GM21423 (cell line): ENCODE measurements at regions not wholly inside any gene's neighbourhood (a gene's known extent, or its start where the extent isn't known, plus 50 kb on each side); places are given as distances from the start of the nearest gene placed in this dataset.

ENCODE experiments used
- ATAC-seq: cut with Tn5 transposase; IDR thresholded peaks from one replicate; pipeline ENCODE4 v1.9.1; 2021; ENCODE audit warnings: mild to moderate bottlenecking, moderate library complexity; ENCODE audit not compliant: unreplicated experiment

DNA sequence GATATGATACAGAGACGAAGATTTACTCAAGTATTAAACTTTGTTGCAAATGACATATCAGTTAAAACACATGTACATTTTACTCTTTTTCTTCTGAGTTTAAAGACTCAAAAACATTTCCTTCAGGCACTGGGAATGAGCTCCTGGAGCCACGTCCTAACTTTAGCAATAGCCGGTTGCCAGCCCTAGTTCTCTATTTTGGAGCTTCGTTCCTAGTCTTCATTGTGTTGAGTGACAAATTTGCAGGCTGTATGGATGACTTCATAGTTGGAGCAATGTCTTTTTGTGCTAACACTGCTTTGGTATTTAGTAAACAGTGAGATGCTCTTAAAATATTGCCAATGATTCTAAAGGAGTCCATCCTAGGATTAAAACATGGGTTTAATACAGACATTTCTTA lies 190.9 kb downstream of the FAT4 start:
- ATAC-seq: no peak

DNA sequence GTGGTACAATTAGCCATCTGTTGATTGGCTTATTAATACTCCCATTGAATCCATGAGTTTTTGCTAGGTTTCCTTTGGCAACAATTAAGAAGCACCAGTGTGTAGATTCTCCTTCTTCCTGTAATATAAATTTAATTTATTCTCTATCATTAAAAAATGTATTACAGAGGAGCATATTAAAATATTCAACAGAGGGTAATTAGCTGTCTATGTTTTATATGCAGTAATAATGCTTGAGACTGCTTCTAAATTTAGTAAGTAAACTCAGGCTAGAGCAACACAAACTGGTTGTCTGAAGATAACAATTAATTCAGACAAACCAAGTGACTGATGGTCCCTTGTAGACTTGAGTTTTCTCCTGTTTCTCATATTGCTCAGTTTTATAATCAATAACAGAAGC lies 192.4 kb downstream of the FAT4 start:
- ATAC-seq: no peak

DNA sequence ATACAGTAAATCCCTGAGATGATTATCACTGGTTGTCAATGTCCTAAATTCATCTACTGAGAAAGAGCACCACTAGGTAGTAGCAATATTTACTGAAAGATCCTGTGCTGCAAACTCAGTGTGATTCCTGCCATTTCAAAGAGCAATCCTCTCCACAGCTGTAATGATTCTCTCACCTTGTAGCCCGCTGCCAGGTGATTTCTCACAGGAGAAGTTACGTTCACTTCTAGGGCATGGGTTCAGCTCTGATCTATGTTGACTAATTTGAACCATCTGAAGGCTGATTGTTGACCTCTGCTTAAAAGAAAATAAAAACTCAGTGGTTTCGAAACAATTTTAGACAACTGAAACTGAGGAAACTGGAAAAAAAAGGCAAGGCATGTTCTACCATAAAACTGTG lies 197.0 kb downstream of the FAT4 start:
- no peak for ATAC-seq

DNA sequence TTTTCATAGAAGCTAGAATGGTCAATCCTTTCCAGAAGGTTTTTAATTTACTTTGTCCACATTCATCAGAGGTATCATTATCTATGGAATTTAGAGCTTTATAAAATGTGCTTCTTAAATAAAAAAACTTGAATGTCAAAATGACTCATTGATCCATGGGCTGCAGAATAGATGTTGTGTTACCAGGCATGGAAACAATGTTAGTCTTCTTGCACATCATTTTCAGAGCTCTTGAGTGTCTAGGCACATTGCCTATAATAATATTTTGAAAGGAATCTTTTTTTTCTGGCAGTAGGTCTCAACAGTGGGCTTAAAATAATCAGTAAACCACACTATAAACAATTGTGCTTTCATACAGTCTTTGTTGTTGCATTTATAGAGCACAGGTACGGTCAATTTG lies 200.3 kb downstream of the FAT4 start:
- ATAC-seq: no peak

DNA sequence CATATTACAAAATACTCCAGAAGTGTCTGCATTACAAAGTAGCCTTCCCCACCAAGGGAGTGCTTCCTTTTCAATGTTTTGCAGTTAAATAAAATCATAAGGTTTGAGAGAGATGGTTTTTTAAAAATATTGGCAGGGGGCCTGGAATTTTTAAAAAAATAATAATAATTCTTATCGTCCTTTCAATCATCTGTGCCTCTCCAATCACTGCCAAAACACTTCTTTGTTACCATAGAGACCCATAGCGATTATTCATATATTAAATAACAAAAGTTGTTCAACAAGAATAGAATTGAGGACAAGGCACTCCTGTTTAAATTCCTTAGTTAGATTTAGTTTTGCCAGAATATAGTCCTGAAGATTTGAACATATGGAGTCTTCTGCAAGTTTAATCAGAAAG lies 203.1 kb downstream of the FAT4 start:
- no peak for ATAC-seq

DNA sequence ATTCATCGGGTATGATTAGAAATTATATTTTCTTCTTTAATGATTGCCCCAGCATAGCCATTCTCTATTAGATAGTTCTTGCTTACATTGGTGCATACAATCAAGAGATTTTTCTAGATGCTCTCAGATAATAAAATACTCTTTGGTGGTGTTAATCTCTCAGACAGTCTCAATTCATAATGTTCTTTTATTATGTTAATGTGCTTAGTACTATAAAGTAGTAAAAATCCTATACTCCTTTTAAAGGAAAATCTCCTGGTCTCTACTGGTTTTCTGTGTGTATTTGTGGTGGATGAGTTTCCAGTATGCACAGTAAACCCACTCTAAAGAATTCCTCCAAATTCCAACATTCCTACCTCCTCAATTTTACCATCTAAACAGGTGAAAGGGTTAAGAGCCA lies 203.5 kb downstream of the FAT4 start:
- ATAC-seq: no peak

DNA sequence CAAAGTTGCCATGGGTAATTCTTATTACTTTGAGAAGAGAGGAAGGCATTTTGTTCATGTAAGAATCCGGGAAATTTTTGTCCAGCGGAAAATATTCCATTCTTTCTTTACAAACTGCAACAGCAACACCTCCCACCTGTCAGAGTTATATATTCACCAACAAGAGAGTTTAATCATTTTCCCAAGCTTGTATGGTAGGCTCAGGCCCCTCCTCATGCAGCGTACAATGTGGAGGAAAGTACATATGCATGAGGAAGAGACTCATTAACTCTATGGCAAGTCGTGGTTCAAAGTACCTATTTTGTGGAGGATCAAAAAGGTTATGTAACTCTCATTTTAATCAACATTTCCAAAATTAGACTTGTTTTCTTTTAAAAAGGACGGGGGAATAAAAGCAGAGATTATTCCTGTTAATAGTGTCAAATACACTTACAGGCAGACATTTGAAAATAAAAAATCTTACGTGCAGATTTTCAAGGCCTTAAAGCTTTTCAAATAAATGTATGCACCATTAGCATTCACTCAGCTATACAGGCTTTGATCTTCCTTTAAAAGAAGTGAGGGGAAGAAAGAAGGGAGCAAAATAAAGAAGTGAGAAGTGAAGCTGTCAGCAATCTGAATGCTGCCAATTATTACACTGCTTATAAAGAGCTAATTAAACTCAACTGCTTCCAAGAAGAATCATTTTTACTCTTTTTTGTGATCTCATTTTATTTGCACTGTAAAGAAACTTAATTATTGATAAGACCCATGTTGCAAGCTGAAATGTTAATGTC lies 204.8 kb downstream of the FAT4 start:
- no peak for ATAC-seq

DNA sequence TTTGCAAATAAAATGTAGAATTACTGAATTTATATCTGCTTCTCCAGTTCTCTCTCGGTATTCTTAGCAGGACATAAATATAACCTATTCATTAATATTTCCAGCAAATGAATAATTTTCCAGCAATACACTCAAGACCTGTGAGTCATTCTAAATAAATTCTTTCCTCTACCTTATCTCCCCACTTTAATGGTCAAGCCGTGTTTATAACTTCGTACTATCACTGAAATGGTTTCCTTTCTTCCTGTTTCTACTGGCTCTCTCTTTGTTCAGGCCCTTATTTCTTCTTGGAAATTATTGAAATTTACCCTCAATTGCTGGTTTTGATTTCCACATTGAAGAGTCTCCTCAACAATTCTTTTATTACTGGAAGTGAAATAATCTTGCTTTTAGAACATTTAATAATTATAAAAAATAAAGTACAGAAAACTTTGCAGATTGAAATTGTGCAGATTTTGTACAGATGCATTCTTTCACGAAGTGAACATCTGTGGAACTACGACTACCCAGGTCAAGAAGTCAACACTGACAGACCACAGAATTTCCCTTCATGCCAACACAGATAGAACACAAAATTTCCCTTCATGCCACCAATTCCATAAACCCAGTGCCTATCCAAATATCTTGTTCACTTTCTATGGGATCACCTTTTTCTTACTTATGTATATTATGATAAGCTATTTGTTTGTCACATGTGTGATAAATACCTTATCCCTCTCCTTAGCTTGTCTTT lies 205.7 kb downstream of the FAT4 start:
- no peak for ATAC-seq

DNA sequence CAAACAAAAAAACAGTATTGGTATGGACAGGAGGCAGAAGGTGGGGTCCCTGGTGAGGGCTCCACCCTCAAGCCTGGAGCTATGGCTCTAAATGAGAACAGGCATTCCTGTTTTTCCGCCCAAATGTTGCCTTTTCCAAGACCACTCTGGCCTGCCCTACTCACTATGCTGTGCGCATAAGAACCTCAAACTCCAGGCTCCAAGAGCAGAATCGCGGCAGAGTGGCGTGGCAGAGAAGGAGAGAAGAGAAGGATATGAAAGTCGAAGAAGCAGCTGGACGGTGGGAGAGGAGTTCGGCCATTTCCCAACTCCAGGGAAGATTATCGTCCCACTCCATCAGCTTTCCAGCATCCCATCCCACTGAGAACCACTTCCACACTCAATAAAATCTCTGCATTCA lies 207.8 kb downstream of the FAT4 start:
- ATAC-seq: no peak

DNA sequence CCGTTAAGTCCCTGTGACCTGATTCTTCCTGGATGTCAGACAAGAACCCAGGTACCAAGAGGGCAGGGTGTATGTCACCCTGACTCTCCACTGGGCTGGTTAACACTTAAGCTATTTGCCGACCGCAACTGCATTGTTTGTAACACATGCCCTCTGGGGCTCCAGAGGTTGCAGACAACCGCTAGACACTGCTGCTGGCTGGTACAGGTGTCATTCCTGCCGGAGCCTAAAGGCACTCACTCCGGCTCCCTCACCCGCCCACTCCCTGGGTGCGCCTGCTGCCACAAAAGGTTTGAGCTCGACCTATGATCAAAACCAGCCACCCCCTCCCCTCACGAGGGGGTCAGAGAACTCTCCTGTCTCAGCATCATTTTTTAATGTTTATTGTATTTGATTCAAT lies 208.2 kb downstream of the FAT4 start:
- ATAC-seq: no peak

DNA sequence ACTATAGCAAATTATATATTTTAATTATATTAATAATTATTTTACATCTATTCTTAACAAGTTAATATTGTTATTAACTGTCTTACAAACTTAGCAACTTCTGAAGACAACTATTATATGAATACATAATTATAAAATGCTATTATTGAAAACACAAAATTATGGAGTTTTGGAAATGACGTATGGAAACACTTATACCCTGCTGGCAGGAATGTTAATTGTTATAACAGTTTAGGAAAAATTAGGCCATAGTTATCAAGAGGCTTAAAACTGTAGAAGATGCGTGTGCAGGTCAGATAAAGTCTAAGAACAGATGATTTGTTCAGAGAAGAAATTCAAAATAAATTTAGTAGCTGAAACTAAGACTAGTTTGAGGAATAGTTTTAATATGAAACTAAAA lies 211.7 kb downstream of the FAT4 start:
- no peak for ATAC-seq

DNA sequence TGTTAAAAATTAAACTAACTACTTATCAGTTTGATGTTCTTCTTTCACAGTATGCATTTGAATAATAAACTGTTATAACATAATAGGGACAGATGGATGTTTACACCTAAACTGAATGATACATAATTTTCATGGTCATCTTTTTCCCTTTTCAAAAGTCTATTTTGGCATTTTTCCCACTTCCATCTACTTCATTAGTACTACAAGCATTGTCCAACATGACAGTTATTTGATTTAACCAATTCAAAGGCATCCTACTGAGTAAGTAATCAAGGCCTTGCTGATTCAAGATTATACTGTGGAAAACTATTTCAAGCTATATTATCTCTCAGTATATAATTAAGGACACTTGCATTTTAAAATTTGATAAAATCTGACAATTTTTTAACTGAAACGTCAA lies 212.9 kb downstream of the FAT4 start:
- no peak for ATAC-seq

DNA sequence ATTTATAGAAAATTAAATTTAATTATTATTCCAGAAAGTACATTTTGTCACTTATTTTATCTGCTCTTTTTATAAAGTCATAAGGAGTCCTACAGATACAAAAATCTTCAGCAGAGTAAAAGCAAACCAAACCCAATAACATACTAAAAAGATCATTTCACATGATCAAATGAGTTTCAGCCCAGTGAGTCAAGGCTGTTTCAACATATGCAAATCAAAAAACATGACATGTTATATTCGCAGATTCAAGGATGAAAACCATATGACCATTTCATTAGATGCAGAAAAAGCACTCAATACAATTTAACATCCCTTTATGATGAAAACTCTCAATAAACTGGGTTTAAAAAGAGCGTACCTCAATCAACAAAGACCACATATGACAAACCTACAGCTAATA lies 214.3 kb downstream of the FAT4 start:
- ATAC-seq: no peak

DNA sequence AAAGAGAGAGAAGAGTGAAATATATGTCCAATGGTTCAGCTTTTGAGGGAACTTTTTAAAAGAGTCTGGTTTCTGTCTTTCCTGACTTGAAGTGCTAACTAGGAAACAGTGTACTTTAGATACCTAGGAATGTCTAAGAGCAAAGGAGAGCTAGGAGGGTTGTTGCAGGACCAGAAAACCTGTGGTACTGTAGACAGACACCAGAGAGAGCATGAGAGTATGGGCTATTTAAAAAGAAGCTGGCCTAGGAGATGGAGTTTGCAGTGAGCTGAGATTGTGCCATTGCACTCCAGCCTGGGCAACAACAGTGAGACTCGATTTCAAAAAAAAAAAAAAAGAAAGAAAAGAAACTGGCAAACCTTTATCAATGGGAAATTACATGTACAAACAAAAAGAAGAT lies 223.9 kb downstream of the FAT4 start:
- no peak for ATAC-seq

DNA sequence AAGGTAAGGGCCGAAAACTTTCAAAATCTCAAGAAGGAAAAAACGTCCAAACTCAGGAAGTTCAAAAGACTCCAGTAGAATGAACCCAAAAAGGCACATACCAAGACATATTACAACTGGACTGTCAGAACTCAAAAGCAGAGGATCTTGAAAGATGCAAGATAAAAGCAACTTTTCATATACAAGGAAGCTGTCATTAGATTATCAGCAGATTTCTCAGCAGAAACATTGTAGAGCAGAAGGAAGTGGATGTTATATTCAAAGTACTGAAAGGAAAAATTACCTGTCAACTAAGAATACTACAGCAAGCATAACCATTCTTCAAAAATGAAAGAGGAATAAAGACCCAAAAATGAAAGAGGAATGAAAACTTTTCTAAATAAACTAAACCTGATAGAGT lies 224.9 kb downstream of the FAT4 start:
- no peak for ATAC-seq

DNA sequence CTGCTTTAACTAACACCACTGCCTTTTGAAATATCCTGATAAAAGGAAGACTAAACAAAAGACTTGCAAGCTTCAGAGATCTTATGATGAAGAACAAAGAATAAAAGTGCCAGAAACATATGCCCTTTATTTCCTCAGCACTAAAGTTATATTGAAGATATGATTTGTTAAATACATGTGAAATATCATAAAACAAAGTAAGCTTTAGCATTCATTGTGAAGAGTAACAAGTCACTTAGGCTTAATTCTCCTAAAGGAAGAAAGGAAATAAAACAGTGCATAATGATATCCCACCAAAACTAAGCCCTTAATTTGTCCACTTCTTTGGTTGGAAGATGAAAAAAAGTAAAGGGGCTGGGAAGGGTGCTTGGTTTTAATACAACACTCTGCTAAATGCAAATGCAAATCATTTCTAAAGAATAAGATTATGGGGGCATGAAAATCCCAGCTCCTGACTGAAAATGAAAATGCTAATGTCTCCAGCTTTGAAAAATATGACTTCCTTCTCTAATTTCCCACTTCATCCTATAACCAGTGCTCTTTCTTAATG lies 227.2 kb downstream of the FAT4 start:
- no peak for ATAC-seq

DNA sequence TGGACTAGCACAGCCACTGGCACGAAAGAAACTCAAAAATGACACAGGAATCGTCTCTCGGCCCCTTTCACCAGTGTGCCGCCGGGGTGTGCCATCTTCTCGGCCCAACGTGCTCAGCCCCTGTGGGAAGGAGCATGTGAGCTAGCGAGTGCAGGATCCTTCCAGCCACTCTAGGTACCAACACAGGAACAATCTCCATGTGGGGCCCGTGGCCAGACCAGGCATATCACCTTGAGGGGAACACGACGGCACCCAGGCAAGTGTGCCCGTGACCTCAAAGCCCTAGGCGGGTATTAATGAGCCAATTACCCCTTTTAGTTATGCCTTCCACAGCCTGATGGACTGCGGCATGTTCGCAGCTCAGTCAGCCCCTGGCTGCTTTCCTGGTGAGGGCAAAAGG lies 231.5 kb downstream of the FAT4 start:
- no peak for ATAC-seq

DNA sequence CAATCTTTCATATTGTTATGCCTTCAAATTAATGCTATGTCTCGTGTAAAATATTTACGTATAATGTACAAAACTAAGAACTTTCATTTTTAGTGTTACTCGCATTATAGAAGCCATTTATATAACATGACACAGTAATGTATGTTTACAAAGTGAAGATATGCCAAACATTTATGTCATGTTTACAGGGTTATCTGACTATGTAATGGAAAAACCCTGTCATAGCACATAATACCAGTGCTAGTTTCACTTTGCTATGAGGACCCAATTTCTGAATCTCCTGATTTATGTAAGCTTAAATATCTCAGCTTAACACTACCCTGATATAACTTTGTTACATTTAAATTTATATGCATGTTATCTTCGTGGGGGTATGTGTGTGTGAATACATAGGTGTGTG lies 233.1 kb downstream of the FAT4 start:
- ATAC-seq: no peak

DNA sequence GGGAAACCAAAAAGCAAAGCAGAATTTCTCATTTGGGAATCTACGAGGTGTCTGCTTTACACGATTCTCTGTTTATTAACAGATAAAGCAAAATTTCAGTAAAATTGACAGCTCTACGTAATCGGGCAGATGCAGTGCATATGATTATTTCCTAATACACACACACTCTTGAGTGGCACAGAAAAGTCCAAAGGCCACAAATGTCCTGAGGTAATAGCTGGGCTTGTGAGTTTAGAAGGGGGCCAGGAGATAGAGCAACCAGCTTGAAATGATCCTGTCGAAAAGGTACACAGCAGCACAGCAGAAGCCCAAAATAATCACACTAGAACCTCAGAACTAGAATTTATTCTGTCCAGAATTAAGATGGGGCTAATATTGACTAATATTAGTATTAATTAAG lies 236.0 kb downstream of the FAT4 start:
- no peak for ATAC-seq

DNA sequence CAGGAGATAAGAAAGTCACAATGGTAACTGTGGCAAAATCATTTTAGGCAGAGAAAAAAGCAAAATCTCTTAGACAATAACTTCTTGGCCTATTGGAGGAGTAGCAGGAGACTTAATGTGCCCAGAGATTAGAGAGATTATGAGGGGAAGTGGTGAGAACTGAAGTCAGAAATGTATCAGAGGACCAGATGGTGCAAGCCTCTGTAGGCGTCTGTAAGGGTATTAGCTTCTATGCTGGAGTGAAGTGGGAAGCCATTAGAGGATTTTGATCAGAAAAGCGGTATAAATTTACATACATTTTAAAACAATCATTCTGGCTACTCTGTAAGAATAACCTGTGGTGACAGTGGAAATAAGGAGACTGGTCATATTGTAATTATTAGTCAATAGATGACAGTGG lies 236.7 kb downstream of the FAT4 start:
- no peak for ATAC-seq

DNA sequence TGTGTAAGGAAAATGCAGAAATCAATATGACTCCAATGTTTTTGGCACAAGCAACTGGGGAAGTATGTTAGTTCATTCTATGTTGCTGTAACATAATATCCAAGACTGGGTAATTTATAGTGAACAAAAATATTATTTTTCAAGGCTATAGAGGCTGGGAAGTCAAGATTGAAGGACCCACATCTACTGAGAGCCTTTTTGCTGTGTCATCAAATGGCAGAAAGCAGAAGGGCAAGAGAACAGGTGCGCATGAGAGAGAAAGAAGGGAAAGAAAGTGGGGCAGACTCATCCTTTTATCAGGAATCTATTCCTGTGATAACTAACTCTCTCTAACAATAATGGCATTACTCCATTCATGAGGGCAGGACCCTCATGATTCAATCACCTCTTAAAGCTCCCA lies 237.2 kb downstream of the FAT4 start:
- no peak for ATAC-seq

DNA sequence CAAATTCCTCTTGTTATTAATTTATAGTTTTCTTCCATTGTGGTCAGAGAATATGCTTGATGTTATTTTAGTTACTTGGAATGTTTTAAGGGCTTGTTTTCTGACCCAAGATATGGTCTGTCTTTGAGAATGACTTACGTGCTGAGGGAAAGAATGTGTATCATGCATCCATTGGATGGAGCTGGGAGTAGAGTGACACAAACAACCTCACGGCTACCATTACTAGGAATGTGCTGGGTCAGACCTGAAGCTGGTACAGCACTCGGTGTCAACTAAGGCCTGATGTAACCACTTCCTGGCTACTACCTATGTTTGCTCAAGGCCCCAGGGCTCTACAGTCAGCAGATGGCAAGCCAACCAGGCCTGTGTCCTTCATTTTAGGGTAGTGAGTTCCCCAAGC lies 257.8 kb downstream of the FAT4 start:
- ATAC-seq: no peak
